Stromal cell of bone marrow (primary cell): ENCODE measurements at regions not wholly inside any gene's neighbourhood (a gene's known extent, or its start where the extent isn't known, plus 50 kb on each side); places are given as distances from the start of the nearest gene placed in this dataset.
A peak's percentile ranks its signal among the peaks of the same experiment; 100 is the strongest.
"Not testable (repeated sequence)": the region's sequence is repeated elsewhere in the genome, so short reads cannot be mapped to it uniquely, and the experiment has no call there.

ENCODE experiments used
- DNase-seq: peaks from one replicate; pipeline ENCODE4 v3.0.0-alpha.2; 2012; ENCODE audit warnings: low read depth

DNA sequence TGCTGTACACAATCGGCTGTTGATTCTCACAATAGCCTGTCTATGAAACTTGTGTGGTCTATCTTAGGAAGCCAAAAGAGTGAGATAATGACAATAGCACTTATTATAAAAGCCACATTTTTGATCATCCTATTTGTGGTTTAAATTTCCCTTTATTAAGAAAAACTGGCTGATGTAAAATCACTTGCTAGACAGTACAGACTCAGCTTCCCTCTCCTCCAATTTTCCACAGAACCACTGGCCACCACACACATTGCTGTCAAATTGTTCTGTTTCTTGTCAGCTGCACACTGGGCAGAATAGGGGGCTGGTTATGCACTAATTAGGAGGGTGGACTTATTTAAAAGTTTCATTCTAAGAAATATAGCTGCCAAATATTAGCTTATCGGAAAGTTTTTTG, 425.9 kb downstream of the EPHA3 start:
- no peak for DNase-seq

DNA sequence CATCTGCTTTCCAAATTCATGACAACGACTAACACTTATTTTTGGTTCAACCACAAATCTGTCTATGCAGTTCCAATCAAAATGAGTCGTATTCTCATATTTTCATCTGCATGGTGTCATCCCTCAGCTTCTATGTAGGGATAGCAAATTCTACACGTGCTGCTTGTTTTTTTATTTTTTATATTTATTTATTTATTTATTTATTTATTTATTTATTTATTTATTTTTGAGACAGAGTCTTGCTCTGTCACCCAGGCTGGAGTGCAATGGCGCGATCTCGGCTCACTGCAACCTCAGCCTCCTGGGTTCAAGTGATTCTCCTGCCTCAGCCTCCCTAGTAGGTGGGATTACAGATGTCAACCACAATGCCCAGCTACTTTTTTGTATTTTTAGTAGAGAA, 447.2 kb downstream of the EPHA3 start:
- DNase-seq = not testable (repeated sequence)

DNA sequence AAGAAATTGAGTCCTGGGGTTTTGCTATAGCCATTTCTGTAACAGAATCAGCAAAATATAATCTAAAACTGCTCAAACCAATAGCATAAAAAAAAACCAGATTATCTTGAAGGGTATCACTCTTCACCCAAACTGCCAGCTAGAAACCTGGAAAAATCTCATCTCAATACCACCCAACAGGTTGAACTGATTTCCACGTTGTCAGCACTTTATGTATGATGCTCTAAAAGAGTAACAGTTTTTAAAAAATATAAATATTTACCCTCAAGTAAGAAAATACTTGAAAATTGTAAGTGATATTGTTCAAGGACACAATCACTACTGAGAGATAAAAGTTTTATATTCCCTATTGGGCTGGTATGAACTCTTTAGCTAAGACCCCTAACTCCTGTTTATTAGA, 451.3 kb downstream of the EPHA3 start:
- DNase-seq = no peak

DNA sequence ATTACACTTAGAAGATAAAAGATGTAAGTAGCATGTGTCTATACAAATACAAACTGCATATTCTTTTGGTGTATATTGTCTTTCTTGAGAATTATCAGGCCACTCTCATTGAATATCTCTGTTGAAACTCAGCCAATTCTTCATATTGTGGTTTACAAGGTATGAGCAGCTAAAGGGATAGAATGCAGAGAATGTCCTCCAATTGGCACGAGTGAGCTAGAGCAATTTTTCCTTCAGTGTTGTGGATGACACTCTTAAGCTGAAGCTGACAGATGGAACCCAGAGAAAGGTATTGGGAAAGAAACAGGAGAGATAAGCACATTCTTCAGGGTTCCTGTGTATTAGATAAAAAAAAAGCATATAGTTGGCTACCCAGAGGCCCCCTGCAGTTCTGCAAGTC, 453.1 kb downstream of the EPHA3 start:
- no peak for DNase-seq

DNA sequence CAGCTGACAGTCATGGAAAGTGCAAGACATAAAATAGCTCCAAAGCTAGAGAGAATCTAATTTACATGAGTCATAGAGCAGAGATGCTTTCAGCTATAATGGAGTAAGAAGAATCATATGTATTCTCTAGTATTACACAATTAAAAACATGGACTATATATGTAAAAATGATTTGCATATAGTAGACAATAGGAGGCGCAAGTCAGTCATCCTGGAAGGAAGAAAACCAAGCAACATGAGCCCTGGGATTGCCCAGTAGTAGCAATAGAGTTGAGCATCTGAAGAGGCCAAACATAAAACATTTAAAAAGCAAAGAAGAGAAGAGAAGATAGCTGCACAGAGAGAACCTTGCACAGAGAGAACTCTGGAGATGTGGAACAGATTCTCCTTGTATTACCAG, 455.0 kb downstream of the EPHA3 start:
- DNase-seq = no peak

DNA sequence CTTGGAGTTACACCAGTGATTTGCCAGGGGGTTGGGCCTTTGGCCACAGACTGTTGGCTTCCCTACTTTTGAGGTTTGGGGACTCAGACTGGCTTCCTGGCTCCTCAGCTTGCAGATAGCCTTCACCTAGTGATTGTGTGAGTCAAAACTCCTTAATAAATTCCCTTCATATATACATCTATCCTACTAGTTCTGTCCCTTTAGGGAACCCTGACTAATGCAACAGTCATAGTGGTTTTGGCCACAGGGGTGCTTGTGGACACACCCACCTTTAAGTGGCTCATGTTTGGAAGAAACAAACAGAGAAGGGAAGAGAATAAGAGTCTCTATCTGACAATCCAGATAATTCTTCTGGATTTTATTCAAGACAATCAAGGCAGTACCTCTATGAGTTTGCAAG, 457.7 kb downstream of the EPHA3 start:
- peak; percentile 20 for DNase-seq

DNA sequence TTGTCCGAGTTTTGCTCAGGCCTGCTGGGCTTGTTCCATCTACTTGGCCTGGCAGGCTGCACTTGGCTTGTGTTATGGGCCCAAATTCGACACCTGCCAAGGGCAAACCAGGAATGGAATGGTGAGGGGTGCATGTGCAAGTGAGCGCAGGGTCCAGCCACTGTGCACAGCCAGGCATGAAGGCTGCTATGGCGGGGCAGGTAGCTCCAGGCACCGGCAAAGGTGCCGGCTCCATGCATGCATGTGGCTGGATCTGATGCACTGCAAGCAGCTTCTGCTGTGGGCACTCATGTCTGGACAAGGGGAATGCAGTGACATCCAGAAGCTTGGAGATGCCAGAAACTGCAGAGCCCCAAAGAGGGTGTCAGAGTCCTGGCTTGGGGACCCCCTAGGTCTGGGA, 463.0 kb downstream of the EPHA3 start:
- no peak for DNase-seq

DNA sequence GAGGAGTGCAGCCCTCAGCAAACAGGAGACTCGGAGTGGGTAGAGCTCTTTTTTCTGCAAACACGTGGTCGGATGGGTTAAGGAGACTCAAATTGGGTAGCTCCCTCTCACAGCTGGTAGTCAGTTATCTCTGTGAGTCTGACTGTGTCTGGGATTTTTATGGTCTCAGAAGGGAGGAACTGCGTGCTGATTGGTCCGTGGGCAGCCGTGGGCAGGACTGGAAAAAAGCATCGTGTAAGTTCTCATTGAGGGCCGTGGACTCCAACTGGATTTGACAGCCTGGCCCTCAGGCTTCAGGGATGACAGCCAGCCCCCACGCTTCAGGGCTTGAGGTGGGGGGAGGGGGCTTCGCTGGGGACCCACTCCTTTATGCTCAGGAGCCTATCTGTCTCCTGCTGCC, 463.9 kb downstream of the EPHA3 start:
- DNase-seq = no peak

DNA sequence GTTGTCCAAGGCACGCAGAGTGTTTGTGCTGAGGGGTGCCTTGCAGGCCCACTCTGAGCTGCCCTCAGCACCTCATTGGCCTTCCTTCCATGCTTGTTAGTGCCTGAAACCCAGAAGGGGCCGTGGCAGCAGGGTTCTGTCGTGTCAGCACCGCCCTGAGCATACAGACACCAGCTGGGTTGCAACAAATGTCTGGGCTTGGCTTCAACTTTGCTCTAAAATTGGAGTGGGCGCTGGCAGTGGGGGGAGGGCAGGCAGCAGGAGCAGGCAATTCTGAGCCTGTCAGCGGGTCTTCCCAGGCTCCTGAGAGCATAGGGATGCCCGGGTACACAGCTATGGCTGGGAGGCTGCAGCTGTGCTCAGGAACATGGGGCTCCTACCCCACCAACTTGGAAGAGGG, 464.3 kb downstream of the EPHA3 start:
- DNase-seq = no peak

DNA sequence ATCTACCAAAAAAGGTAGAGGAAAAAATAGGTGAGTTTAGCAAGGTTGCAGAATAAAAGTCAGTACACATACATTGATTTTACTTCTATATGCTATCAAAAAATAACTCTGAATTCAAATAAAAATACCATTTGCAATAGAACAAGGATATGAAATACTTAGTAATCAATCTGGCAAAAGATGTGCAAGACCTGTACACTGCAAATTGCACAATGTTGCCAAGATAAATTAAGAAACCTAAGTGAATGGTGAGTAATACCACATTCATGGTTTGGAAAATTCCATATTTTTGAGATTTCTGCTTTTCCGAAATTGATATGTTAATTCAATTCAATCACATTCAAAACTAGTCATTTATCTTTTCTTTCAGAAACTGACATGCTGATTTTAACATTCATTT, 464.8 kb downstream of the EPHA3 start:
- DNase-seq = peak; percentile 6

DNA sequence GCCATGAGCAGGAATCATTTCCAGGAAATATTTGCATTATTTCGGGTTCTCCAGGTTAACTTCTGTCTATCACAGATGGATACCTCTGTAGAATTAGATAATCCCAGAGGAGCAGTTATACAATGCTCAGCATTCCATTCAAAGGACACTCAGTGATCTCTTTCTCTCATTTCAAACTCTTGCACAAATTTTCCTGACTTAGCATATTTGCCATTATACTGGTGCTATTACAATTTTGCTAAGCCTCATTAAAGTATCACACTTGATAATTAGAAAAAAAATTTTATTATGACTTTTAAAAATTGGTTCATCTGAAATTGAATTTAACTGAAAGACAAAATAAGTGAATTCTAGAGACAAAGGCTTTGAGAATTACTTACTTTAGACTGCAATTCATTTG, 469.0 kb downstream of the EPHA3 start:
- no peak for DNase-seq

DNA sequence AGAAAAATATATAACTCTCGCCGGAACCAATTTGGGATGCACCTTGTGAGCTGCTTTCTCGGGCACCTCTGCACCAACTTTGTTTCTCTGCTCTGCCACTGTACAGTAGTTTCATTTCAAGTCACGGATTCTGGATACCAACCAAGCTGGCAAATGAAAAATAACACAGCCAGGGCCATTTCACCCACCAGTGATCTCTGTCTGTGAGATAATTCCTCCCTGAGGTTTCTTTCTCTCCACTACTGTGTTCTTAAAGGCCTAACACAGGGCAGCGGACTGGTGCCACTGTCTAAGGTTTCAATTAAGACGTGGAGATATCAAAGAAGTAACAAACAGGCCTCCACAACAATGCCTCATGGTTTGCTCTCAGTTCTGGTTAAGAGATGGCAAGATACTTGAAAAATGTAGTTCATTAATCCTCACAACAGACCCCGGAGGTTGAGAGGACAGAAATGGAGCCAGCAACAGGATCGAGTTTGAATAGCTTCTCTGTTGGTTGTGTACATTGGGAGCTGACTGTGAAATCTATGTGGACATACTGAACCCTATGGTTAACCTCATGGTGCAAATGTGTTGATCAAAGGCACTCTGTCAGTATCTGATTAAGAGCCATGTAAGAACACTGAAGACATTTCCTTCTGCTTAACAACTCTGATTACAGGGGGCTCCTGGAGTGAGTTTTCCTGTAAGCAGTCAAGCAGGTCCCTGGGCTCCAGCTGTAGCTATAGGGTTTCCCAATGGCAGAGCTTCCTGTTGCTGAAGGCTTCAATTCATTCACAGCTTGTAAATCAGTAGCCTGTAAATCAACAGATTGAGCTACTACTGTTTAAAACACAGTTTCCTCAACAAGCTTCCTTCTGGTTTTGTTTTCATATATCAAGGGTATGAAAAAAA, 470.5 kb downstream of the EPHA3 start:
- no peak for DNase-seq

DNA sequence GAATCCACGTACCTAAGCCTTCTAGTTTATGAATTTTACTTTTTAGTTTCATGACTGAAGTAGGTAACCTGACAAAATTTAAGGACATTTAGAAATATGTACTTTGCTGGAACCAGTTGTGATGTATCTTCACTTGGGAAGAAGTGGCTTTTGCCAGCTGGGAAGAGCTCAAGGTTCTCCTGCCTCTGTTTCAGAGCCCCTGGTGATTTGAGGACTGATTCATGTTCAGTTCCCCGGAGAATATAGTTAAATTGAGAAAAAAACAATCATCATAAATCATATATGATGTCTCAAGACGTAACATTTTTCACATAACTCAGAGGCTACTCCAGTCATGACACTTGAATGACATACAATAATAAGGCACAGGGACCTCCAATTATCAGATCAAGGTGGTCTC, 473.4 kb downstream of the EPHA3 start:
- no peak for DNase-seq

DNA sequence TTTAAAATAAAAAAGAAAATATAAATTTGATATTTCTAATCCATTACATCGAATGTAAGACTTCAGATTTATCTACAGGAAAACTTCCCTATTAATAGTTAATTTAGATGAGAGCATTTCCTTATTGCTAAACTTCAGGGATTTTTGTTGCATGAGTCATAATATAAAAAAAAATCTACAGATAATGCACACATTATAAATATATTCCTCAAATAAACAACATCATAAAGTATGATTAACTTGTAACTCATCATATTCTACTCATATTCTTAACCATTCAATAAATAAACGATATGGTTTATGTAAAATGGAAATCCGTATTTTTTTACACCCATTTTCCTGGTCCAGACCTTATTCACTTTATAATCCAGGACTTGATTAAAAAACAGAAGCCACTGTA, 477.0 kb downstream of the EPHA3 start:
- DNase-seq = no peak

DNA sequence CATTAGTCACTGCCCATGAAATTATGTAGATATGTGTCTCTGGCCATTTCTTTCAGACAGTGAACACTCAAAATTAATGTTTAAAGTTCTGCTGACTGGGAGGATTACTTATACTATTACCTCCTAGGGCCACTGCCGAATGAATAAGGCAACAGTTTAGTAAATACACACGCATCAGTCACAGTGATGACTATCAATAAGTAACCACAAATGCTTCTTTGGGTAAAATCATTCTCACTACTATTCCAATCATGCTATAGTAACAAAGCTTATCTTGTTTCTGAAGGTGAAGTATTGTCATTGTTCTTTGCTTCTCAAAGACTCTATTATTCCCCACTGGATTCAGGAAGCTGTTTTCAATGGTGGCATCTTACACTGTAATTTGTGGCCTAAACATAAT, 478.8 kb downstream of the EPHA3 start:
- no peak for DNase-seq

DNA sequence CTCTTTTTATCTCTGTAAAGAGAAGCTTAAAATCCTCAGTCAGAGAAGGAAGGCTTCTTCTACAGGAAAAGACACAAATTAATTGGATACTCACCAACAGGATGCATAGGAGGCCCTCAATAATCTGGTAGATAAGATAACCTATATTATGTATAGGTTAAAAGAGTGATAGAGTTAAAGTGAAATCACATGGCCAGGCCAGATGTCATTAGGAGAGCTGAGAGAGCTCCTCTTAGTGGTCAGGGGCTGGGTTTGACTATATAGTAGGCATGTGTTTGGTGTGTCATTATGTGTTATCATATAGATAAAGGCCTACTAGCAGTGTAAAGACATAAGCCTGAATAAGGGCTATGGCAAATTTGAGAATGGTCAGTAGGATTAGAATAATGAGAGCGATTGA, 479.3 kb downstream of the EPHA3 start:
- no peak for DNase-seq

DNA sequence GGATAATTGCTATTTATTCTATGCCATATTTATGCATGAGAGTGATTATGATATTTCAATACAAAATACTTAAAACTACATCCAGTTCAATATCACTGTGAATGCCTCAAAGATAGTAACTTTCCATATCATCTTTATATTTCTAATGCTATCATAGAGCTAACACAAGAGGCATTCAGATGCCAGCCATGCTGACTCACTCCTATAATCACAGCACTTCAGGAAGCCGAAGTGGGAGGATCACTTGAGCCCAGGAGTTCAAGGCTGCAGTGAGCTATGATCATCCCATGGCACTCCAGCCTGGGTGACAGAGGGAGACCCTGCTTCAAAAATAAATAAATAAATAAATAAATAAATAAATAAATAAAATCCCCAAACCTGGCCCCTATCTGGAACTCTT, 498.7 kb downstream of the EPHA3 start:
- no peak for DNase-seq

DNA sequence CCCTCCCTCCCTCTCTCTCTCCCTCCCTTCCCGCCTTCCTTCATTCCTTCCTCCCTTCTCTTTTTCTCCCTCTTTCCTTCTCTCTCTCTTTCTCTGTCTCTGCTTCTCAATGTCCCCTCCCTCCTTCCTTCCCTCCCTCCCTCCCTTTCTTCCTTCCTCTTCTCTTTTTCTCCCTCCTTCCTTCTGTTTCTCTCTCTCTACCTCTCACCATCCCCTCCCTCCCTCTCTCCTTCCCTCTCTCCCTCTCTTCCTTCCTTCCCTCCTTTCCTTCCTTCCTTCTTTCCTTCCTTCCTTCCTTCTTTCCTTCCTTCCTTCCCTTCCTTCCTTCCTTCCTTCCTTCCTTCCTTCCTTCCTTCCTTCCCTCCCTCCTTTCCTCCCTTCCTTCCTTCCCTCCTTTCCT, 504.6 kb downstream of the EPHA3 start:
- no peak for DNase-seq

DNA sequence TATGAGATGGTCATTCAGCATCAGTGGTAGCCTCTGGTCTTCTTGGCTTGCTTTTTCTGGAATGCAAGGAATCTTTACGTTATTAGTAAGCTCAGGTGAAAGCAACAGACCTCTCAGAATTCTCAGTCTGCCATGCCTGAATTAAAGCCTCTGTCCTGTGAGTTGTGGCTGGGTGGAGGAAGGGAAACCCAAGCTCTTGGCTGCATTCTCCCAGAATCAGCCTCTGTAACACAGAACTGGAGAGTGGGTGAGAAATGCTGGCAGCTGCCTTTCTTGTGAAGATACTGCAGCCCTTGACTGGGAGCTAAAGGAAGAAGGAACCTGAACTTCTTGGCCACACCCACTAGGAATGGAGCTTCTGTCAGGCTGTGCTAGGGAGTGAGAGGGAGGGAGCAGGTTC, 505.8 kb downstream of the EPHA3 start:
- DNase-seq = no peak

DNA sequence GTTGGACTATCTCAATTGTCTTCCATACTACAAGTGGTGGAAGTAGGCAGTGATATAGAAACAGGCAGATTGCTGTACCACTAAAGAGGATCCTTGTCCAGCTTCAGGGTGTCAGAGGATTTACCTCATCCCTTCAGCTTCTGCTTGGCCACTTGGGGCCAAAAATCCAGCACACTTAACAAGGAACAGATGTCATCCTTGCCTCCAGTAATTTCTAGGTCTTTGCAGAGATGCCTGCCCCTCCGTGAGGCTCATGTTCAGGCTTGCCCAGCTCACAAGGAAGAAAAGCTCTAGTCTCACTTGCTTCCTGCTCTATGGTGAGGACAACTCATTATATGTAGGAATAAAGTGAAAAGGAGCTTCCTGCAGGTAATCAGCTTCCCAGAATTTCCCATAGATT, 510.3 kb downstream of the EPHA3 start:
- no peak for DNase-seq

DNA sequence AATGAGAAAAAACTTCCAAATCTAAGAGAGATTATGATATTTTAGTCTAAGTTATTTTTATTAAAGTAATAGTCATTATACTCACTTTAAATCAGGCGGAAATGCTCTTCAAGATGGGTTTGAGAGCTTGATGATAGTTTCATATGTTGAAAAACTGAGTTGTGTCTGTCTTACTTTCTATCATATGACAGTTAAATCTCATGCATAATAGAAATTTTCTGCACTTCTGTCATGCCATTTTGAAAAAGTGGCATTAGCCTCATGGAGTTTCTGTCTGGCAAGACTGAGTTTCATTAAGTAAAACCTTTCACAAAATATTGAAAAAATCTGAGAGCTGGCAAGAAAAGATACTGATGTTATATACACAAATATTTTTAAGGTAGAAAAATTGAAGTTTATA, 511.8 kb downstream of the EPHA3 start:
- no peak for DNase-seq

DNA sequence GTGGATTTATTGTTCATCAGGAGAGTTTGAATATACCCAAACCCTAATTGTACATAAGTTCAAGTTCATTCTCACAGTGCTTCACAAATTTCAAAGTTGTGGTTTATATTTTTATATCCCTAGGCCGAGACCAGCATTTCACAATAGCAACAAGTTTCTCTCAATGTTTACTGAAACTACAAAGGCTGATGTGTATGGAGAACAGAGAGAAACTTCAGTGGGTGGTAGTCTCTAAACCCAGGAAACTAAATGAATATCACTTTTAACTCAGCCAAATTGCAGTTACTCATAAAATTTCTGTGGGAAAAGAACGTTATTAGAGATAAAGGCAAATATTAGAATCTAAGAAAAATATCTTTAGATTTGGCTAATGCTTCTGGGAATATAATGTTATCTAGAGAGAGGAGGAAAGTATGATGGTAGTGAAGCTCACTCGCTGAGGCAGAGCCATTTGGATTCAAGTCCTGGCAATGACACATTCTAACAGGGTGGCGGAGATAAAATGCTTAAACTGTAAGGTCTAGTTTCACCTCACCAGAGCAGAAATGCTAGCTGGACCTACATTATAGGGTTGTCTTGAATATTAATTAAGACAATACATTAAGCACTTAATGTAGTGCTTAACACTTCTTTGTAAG, 514.8 kb downstream of the EPHA3 start:
- no peak for DNase-seq

DNA sequence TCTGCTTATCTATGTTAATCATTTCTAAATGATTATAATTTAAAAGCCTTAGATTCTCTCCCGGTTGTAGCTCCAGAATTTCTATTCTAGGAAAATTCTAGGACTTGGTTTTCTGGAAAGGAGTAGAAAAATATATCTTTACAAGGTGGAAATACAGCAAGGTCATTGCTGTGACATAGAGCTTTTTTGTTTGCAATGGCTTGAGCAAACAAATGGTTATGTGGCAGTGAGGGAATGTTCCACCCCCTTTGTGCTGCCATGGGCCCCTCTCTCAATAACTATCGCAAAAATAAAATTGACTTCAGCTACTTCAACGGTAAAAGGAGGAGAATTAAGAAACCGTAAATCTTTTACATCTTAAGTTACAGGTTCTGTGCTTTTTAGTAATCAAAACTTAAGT, 517.1 kb downstream of the EPHA3 start:
- no peak for DNase-seq

DNA sequence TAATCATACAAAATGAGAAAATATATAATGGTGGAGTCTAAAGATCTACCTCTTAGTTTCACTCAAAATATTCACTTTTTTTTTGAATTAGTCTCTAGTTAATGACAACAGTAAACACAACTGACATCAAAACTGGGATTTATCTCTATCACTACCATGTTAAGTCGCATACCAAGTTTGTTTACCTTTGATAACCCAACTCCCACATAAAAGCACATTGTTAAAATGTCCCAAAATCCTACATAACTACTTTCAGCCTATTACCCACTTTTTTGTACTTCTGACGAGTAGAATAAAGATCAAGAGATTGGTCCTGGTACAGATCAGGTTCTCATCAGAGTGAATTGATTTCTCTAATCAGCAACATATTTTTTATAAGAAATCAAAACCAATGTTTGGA, 518.5 kb downstream of the EPHA3 start:
- no peak for DNase-seq
